ENCODE measurements at regions not wholly inside any gene's neighbourhood (a gene's known extent, or its start where the extent isn't known, plus 50 kb on each side); places are given as distances from the start of the nearest gene placed in this dataset.

- no peak for ATAC-seq (ENCODE audit: insufficient read depth, low read depth)
- Histone ChIP-seq H3K27me3 (ENCODE audit: insufficient read depth, low read length, poor library complexity) (peaks cover 27% of the 10 kb centered on the region), H2AFZ (ENCODE audit: low read depth, low read length) (no peak overlapping the region), H3K4me1 (ENCODE audit: insufficient read depth, low read length) (no peaks in the 10 kb centered on the region), H3K9ac (ENCODE audit: low read depth, low read length) (no peak overlapping the region), H3K79me2 (ENCODE audit: insufficient read depth, low read length) (no peaks in the 10 kb centered on the region), H3K4me2 (ENCODE audit: insufficient read depth, low read length) (no peak overlapping the region), H3K27ac (ENCODE audit: low read length) (no peak overlapping the region), H3K36me3 (ENCODE audit: insufficient read depth, low read length) (no peaks in the 10 kb centered on the region), H4K20me1 (ENCODE audit: insufficient read depth, low read length) (peaks cover 5% of the 10 kb centered on the region), H3K4me3 (ENCODE audit: low read depth in 1 of 2, low read length in 2 of 2) (no peak overlapping the region), H3K9me3 (ENCODE audit: insufficient read depth, low read length, severe bottlenecking) (peaks cover 4% of the 10 kb centered on the region)
- DNase-seq: no peak
- TF ChIP-seq CTCF (IDR thresholded peaks at IDR 0.05; ENCODE audit: borderline replicate concordance, extremely low read depth, low read length, poor library complexity, severe bottlenecking) (no peak), EZH2 (IDR thresholded peaks at IDR 0.05; ENCODE audit: borderline replicate concordance, low read depth, low read length, severe bottlenecking) (no peak)
These were observed 106.3 kb upstream of the GPC1 start for GRCh38 chr2:240329116-240329665.

GRCh38 chr2:240329778-240330177, 105.7 kb upstream of the GPC1 start:
- Histone ChIP-seq H3K79me2 (ENCODE audit: insufficient read depth, low read length) (no peaks in the 10 kb centered on the region), H3K9me3 (ENCODE audit: insufficient read depth, low read length, severe bottlenecking) (peaks cover 4% of the 10 kb centered on the region), H3K27ac (ENCODE audit: low read length) (no peak overlapping the region), H3K4me2 (ENCODE audit: insufficient read depth, low read length) (no peak overlapping the region), H3K9ac (ENCODE audit: low read depth, low read length) (no peak overlapping the region), H3K4me3 (ENCODE audit: low read depth in 1 of 2, low read length in 2 of 2) (no peak overlapping the region), H3K4me1 (ENCODE audit: insufficient read depth, low read length) (no peaks in the 10 kb centered on the region), H2AFZ (ENCODE audit: low read depth, low read length) (no peak overlapping the region), H4K20me1 (ENCODE audit: insufficient read depth, low read length) (peaks cover 5% of the 10 kb centered on the region), H3K36me3 (ENCODE audit: insufficient read depth, low read length) (no peaks in the 10 kb centered on the region), H3K27me3 (ENCODE audit: insufficient read depth, low read length, poor library complexity) (peaks cover 27% of the 10 kb centered on the region)
- DNase-seq: no peak
- no peak for ATAC-seq (ENCODE audit: insufficient read depth, low read depth)
- TF ChIP-seq EZH2 (IDR thresholded peaks at IDR 0.05; ENCODE audit: borderline replicate concordance, low read depth, low read length, severe bottlenecking) (no peak), CTCF (IDR thresholded peaks at IDR 0.05; ENCODE audit: borderline replicate concordance, extremely low read depth, low read length, poor library complexity, severe bottlenecking) (no peak)

- no peak for DNase-seq
- H3K4me1 ChIP-seq (ENCODE audit: insufficient read depth, low read length): no peaks in the 10 kb centered on the region
- no peaks in the 10 kb centered on the region for H4K20me1 ChIP-seq (ENCODE audit: insufficient read depth, low read length)
- no peak overlapping the region for H3K27ac ChIP-seq (ENCODE audit: low read length)
- no peak overlapping the region for H3K9ac ChIP-seq (ENCODE audit: low read depth, low read length)
- no peaks in the 10 kb centered on the region for H3K79me2 ChIP-seq (ENCODE audit: insufficient read depth, low read length)
- TF ChIP-seq CTCF (IDR thresholded peaks at IDR 0.05; ENCODE audit: borderline replicate concordance, extremely low read depth, low read length, poor library complexity, severe bottlenecking): no peak
- TF ChIP-seq EZH2 (IDR thresholded peaks at IDR 0.05; ENCODE audit: borderline replicate concordance, low read depth, low read length, severe bottlenecking): no peak
- peaks cover 8% of the 10 kb centered on the region for H3K27me3 ChIP-seq (ENCODE audit: insufficient read depth, low read length, poor library complexity)
- H3K4me3 ChIP-seq (ENCODE audit: low read depth in 1 of 2, low read length in 2 of 2): no peak overlapping the region
- H3K4me2 ChIP-seq (ENCODE audit: insufficient read depth, low read length): no peak overlapping the region
- H3K36me3 ChIP-seq (ENCODE audit: insufficient read depth, low read length): no peaks in the 10 kb centered on the region
- H3K9me3 ChIP-seq (ENCODE audit: insufficient read depth, low read length, severe bottlenecking): peaks cover 4% of the 10 kb centered on the region
- no peak for ATAC-seq (ENCODE audit: insufficient read depth, low read depth)
- H2AFZ ChIP-seq (ENCODE audit: low read depth, low read length): no peak overlapping the region
These were observed 101.5 kb upstream of the GPC1 start for GRCh38 chr2:240333985-240334384.

- H3K9ac ChIP-seq (ENCODE audit: low read depth, low read length): no peak overlapping the region
- no peaks in the 10 kb centered on the region for H3K79me2 ChIP-seq (ENCODE audit: insufficient read depth, low read length)
- DNase-seq (no peak), ATAC-seq (ENCODE audit: insufficient read depth, low read depth) (no peak)
- TF ChIP-seq CTCF (IDR thresholded peaks at IDR 0.05; ENCODE audit: borderline replicate concordance, extremely low read depth, low read length, poor library complexity, severe bottlenecking) (no peak), EZH2 (IDR thresholded peaks at IDR 0.05; ENCODE audit: borderline replicate concordance, low read depth, low read length, severe bottlenecking) (no peak)
- H3K9me3 ChIP-seq (ENCODE audit: insufficient read depth, low read length, severe bottlenecking): peaks cover 4% of the 10 kb centered on the region
- no peak overlapping the region for H3K4me3 ChIP-seq (ENCODE audit: low read depth in 1 of 2, low read length in 2 of 2)
- no peaks in the 10 kb centered on the region for H3K4me1 ChIP-seq (ENCODE audit: insufficient read depth, low read length)
- H3K4me2 ChIP-seq (ENCODE audit: insufficient read depth, low read length): no peak overlapping the region
- no peak overlapping the region for H3K27ac ChIP-seq (ENCODE audit: low read length)
- no peaks in the 10 kb centered on the region for H4K20me1 ChIP-seq (ENCODE audit: insufficient read depth, low read length)
- H3K27me3 ChIP-seq (ENCODE audit: insufficient read depth, low read length, poor library complexity): peaks cover 8% of the 10 kb centered on the region
- no peak overlapping the region for H2AFZ ChIP-seq (ENCODE audit: low read depth, low read length)
- H3K36me3 ChIP-seq (ENCODE audit: insufficient read depth, low read length): no peaks in the 10 kb centered on the region
These were observed 100.4 kb upstream of the GPC1 start for GRCh38 chr2:240335061-240335460.
